ENCODE measurements at regions not wholly inside any gene's neighbourhood (a gene's known extent, or its start where the extent isn't known, plus 50 kb on each side); places are given as distances from the start of the nearest gene placed in this dataset.

- TF ChIP-seq CTCF (IDR thresholded peaks at IDR 0.05; ENCODE audit: low read depth, low read length, missing input control) (no peak), FOXA1 (IDR thresholded peaks at IDR 0.05) (no peak), MAX (IDR thresholded peaks at IDR 0.05) (no peak), RAD21 (IDR thresholded peaks at IDR 0.05) (no peak), TAF1 (conservative IDR thresholded peaks at IDR 0.05) (no peak), NR2F2 (IDR thresholded peaks at IDR 0.05) (no peak)
Measured at GRCh38 chr1:94741996-94742395, 78.2 kb upstream of the SLC44A3 start.

Measured in liver (tissue), 3 donors.